HepG2 (cell line): ENCODE measurements at regions not wholly inside any gene's neighbourhood (a gene's known extent, or its start where the extent isn't known, plus 50 kb on each side); places are given as distances from the start of the nearest gene placed in this dataset.

ENCODE experiments used
- ATAC-seq: fragments of 200-7000 bp; cut with Tn5 transposase; 3 replicates; pipeline ENCODE4 v1.9.1; 2020; ENCODE audit warnings: mild to moderate bottlenecking, moderate library complexity
- BruUV-seq: library from RNA; stranded (reverse); fragments of 400-500 nt; replicated peaks from 2 replicates; lab custom pipeline; 2021; lab: Mats Ljungman, UMichigan
- CTCF ChIA-PET: fragments of 300-600 bp; formaldehyde crosslinking; extraction: SDS; loops from one replicate; lab custom pipeline; 2021; ENCODE audit warnings: low total read pairs, inconsistent platforms, low intra/inter-chr PET ratio; lab: Yijun Ruan, JAX
- POLR2A ChIA-PET: fragments of 350-600 bp; sonication (Branson Sonifier 250); formaldehyde crosslinking; loops from one replicate; lab custom pipeline; 2020; ENCODE audit warnings: antibody characterized with exemption, inconsistent platforms; lab: Yijun Ruan, JAX
- DNase-seq: peaks from one replicate; pipeline ENCODE4 v3.0.0-alpha.2; 2015; ENCODE audit warnings: low spot score
- FAIRE-seq: peaks from 3 replicates; lab custom pipeline; 2011; peaks lifted over from hg19 to GRCh38; lab: Jason Lieb, UNC
- H2AFZ ChIP-seq: one replicate; pipeline ENCODE4 v1.6.1; 2011; ENCODE audit warnings: low read length, inconsistent platforms
- H3K27ac ChIP-seq: fragments of 300-600 bp; 3 replicates; pipeline ENCODE4 v1.8.0; 2011; ENCODE audit warnings: mixed run types, mild to moderate bottlenecking, mixed read lengths, low read length, inconsistent platforms; ENCODE audit not compliant: insufficient read depth; ENCODE audit errors: extremely low read length
- H3K27me3 ChIP-seq, 2 experiments: fragments of 200-600 bp in 1 of 2; 2 replicates in 1 of 2; 3 replicates in 1 of 2; pipeline versions ENCODE4 v1.6.0 to v1.8.0; 2011; ENCODE audit warnings: low read length in 2 of 2, mild to moderate bottlenecking in 2 of 2, moderate library complexity in 2 of 2, inconsistent platforms in 1 of 2; ENCODE audit not compliant: insufficient read depth in 2 of 2, control insufficient read depth in 1 of 2
- H3K36me3 ChIP-seq, 2 experiments: fragments of 200-600 bp in 1 of 2; replicated peaks in 1 of 2; 2 replicates in 1 of 2; 3 replicates in 1 of 2; pipeline versions ENCODE4 v1.5.1 to v1.8.0; 2011; ENCODE audit warnings: low read length in 2 of 2, inconsistent platforms in 1 of 2; ENCODE audit not compliant: insufficient read depth in 2 of 2, control insufficient read depth in 1 of 2
- H3K4me1 ChIP-seq: 2 replicates; pipeline ENCODE4 v1.5.1; 2012; ENCODE audit warnings: low read length, inconsistent platforms; ENCODE audit not compliant: insufficient read depth
- H3K4me2 ChIP-seq: 2 replicates; pipeline ENCODE4 v1.6.0; 2011; ENCODE audit warnings: low read depth, low read length, inconsistent platforms
- H3K4me3 ChIP-seq, 3 experiments: fragments of 200-600 bp in 1 of 3; sonication (generic), shearing (Covaris generic) in 1 of 3; replicated peaks in 1 of 3; 2 replicates each; pipeline ENCODE4 v1.5.1; 2011 to 2016; ENCODE audit warnings: low read length in 3 of 3, inconsistent platforms in 2 of 3, low read depth in 2 of 3, mild to moderate bottlenecking in 2 of 3, control low read depth in 1 of 3, mixed read lengths in 1 of 3; ENCODE audit not compliant: insufficient read depth in 1 of 3
- H3K79me2 ChIP-seq: one replicate; pipeline ENCODE4 v1.6.1; 2011; ENCODE audit warnings: low read length, inconsistent platforms; ENCODE audit not compliant: insufficient read depth
- H3K9ac ChIP-seq: 2 replicates; pipeline ENCODE4 v1.6.0; 2011; ENCODE audit warnings: mild to moderate bottlenecking, low read depth, low read length, inconsistent platforms; ENCODE audit not compliant: insufficient read depth
- H3K9me3 ChIP-seq: 2 replicates; pipeline ENCODE4 v1.5.1; 2012; ENCODE audit warnings: mild to moderate bottlenecking, low read length
- H4K20me1 ChIP-seq: 2 replicates; pipeline ENCODE4 v1.6.0; 2011; ENCODE audit warnings: inconsistent platforms, mild to moderate bottlenecking, low read length, moderate library complexity; ENCODE audit not compliant: insufficient read depth
- ARNTL ChIP-seq: sonication (generic); formaldehyde crosslinking; IDR thresholded peaks from 2 replicates; pipeline ENCODE4 v1.4.0; 2020; ENCODE audit warnings: mild to moderate bottlenecking, missing genetic modification reagents
- ESRRA ChIP-seq: sonication (generic); formaldehyde crosslinking; IDR thresholded peaks from 2 replicates; pipeline ENCODE4 v1.5.1; 2020; ENCODE audit warnings: mild to moderate bottlenecking, low read depth, missing genetic modification reagents
- GATAD1 ChIP-seq: IDR thresholded peaks from 2 replicates; pipeline ENCODE4 v1.6.1; 2016; ENCODE audit warnings: missing genetic modification reagents, missing compliant biosample characterization
- KDM1A ChIP-seq: IDR thresholded peaks from 2 replicates; pipeline ENCODE4 v1.6.1; 2016; ENCODE audit warnings: missing compliant biosample characterization
- NCOR1 ChIP-seq: fragments of 200-600 bp; sonication (generic); IDR thresholded peaks from 2 replicates; pipeline ENCODE4 v1.7.0; 2017; ENCODE audit warnings: antibody characterized with exemption, low read length, borderline replicate concordance
- ZNF335 ChIP-seq: sonication (generic); formaldehyde crosslinking; IDR thresholded peaks from 2 replicates; pipeline ENCODE4 v1.4.0; 2020; ENCODE audit warnings: missing genetic modification reagents
- ZNF629 ChIP-seq: sonication (generic); formaldehyde crosslinking; conservative IDR thresholded peaks from 2 replicates; pipeline ENCODE4 v1.5.0; 2020; ENCODE audit warnings: missing genetic modification reagents
- WGBS: methylation state at CpG from one replicate; pipeline ENCODE4 v1.1.6; 2017; ENCODE audit warnings: low lambda C conversion rate; 5-methylcytosine and 5-hydroxymethylcytosine counted together
- in situ Hi-C: cut with HindIII; loops from 2 replicates; pipeline ENCODE4 v1.10.0; 2017; ENCODE audit warnings: low pct_unique_long_range_greater_than_20kb; ENCODE audit not compliant: extremely low pct_ligation_motif_present
- intact Hi-C: fragments of 100-400 bp; cut with micrococcal nuclease; formaldehyde crosslinking; loops from one replicate; pipeline ENCODE4 v1.10.0; 2022; ENCODE audit not compliant: unreplicated experiment

GRCh38 chr5:156240414-156240813 lies 86.5 kb upstream of the SGCD start:
- CTCF ChIA-PET: no interaction called here
- Histone ChIP-seq H3K9me3 (no peaks in the 10 kb centered on the region), H3K4me1 (no peaks in the 10 kb centered on the region), H4K20me1 (no peaks in the 10 kb centered on the region), H3K36me3 (no peaks in the 10 kb centered on the region), H3K27me3 (no peaks in the 10 kb centered on the region; a peak in 1 of 5 replicates), H3K27ac (no peak overlapping the region), H3K9ac (no peak overlapping the region), H3K4me3 (no peak overlapping the region), H2AFZ (no peak overlapping the region), H3K4me2 (no peak overlapping the region), H3K79me2 (no peaks in the 10 kb centered on the region)
- no peak for DNase-seq
- TF ChIP-seq KDM1A (CRISPR knock-in tag) (no peak), ZNF629 (CRISPR knock-in tag) (no peak), ESRRA (no peak)
- POLR2A ChIA-PET: no interaction called here
- no TSS peak for BruUV-seq
- 3% methylated on average over 3 of the region's 3 CpGs for WGBS
- ATAC-seq: no peak
- FAIRE-seq: no peak
- in situ Hi-C loops (no loop called here), intact Hi-C loops (no loop called here)

- no peak overlapping the region for H3K4me3 ChIP-seq
- ATAC-seq: no peak
- H3K9me3 ChIP-seq: no peaks in the 10 kb centered on the region
- H3K4me2 ChIP-seq: no peak overlapping the region
- no peaks in the 10 kb centered on the region; a peak in 1 of 5 replicates for H3K27me3 ChIP-seq
- no peak overlapping the region for H3K27ac ChIP-seq
- no peaks in the 10 kb centered on the region for H3K4me1 ChIP-seq
- H3K36me3 ChIP-seq: no peaks in the 10 kb centered on the region
- no peak for FAIRE-seq
- TF ChIP-seq NCOR1 (no peak), ZNF335 (CRISPR knock-in tag) (no peak), ARNTL (CRISPR knock-in tag) (no peak), GATAD1 (CRISPR knock-in tag) (no peak)
- no peaks in the 10 kb centered on the region for H4K20me1 ChIP-seq
- H3K9ac ChIP-seq: no peak overlapping the region
- ChIA-PET CTCF (no interaction called here), POLR2A (no interaction called here)
- H3K79me2 ChIP-seq: no peaks in the 10 kb centered on the region
- no peak overlapping the region for H2AFZ ChIP-seq
- intact Hi-C loops: no loop called here
- BruUV-seq: no TSS peak
- DNase-seq: no peak
- in situ Hi-C loops: no loop called here
Measured at GRCh38 chr5:156241266-156241665, 85.7 kb upstream of the SGCD start.
